K562 (cell line): ENCODE measurements at regions not wholly inside any gene's neighbourhood (a gene's known extent, or its start where the extent isn't known, plus 50 kb on each side); places are given as distances from the start of the nearest gene placed in this dataset.

ENCODE experiments used
- ATAC-seq: fragments of 200-7000 bp; cut with Tn5 transposase; 3 replicates; pipeline ENCODE4 v1.9.1; 2020; ENCODE audit warnings: moderate library complexity
- BruUV-seq: library from RNA; stranded (reverse); fragments of 400-500 nt; replicated peaks from 2 replicates; lab custom pipeline; 2021; lab: Mats Ljungman, UMichigan
- CTCF ChIA-PET: fragments of 300-600 bp; formaldehyde crosslinking; extraction: SDS; loops from one replicate; lab custom pipeline; 2021; ENCODE audit warnings: low intra/inter-chr PET ratio; lab: Yijun Ruan, JAX
- POLR2A ChIA-PET: fragments of 300-600, 350-650 bp; sonication (Branson Sonifier 250); formaldehyde crosslinking; extraction: SDS; loops from one replicate; lab custom pipeline; 2021; ENCODE audit warnings: antibody characterized with exemption, inconsistent platforms; lab: Yijun Ruan, JAX
- DNase-seq, 4 experiments: peaks; one replicate each; pipeline versions ENCODE4 v3.0.0 to v3.0.0-alpha.2; 2011 to 2018; ENCODE audit warnings: low spot score in 3 of 4, mixed read lengths in 3 of 4; ENCODE audit errors: extremely low read depth in 1 of 4
- FAIRE-seq: peaks from 2 replicates; lab custom pipeline; 2011; peaks lifted over from hg19 to GRCh38; lab: Jason Lieb, UNC
- H2AFZ ChIP-seq: 2 replicates; pipeline ENCODE4 v1.6.0; 2011; ENCODE audit warnings: low read depth, low read length, control low read depth, inconsistent platforms
- H3K27ac ChIP-seq: fragments of 200-600 bp; 3 replicates; pipeline ENCODE4 v1.8.0; 2011; ENCODE audit warnings: low read depth, mild to moderate bottlenecking, control low read depth, inconsistent platforms, low read length, moderate library complexity, mixed read lengths; ENCODE audit errors: extremely low read depth
- H3K27me3 ChIP-seq, 2 experiments: fragments of 300-600 bp in 1 of 2; 2 replicates in 1 of 2; 3 replicates in 1 of 2; pipeline versions ENCODE4 v1.6.0 to v1.8.0; 2011; ENCODE audit warnings: inconsistent platforms in 2 of 2, low read length in 2 of 2, mild to moderate bottlenecking in 1 of 2, mixed read lengths in 1 of 2, moderate library complexity in 1 of 2; ENCODE audit not compliant: control insufficient read depth in 2 of 2, insufficient read depth in 2 of 2
- H3K36me3 ChIP-seq: fragments of 300-600 bp; 3 replicates; pipeline ENCODE4 v1.8.0; 2011; ENCODE audit warnings: mild to moderate bottlenecking, low read length, inconsistent platforms; ENCODE audit not compliant: control insufficient read depth, insufficient read depth
- H3K4me1 ChIP-seq, 2 experiments: fragments of 200-600 bp in 1 of 2; replicated peaks in 1 of 2; 2 replicates in 1 of 2; 3 replicates in 1 of 2; pipeline versions ENCODE4 v1.5.1 to v1.8.0; 2011; ENCODE audit warnings: inconsistent platforms in 2 of 2, low read length in 2 of 2, mild to moderate bottlenecking in 1 of 2, mixed read lengths in 1 of 2, moderate library complexity in 1 of 2; ENCODE audit not compliant: control insufficient read depth in 2 of 2, insufficient read depth in 2 of 2
- H3K4me2 ChIP-seq: 2 replicates; pipeline ENCODE4 v1.6.1; 2011; ENCODE audit warnings: low read length, control low read depth, inconsistent platforms, mixed read lengths; ENCODE audit not compliant: insufficient read depth
- H3K4me3 ChIP-seq: fragments of 200-600 bp; sonication (generic), shearing (Covaris generic); 2 replicates; pipeline ENCODE4 v1.5.1; 2016; ENCODE audit warnings: control low read depth, inconsistent platforms
- H3K79me2 ChIP-seq: fragments of 200-600 bp; 3 replicates; pipeline ENCODE4 v1.8.0; 2011; ENCODE audit warnings: low read length, inconsistent platforms; ENCODE audit not compliant: control insufficient read depth, insufficient read depth
- H3K9ac ChIP-seq, 2 experiments: 2 replicates each; pipeline versions ENCODE4 v1.6.0 to v1.6.1; 2011; ENCODE audit warnings: low read depth in 2 of 2, low read length in 2 of 2, control low read depth in 1 of 2, inconsistent platforms in 1 of 2, mild to moderate bottlenecking in 1 of 2, mixed read lengths in 1 of 2; ENCODE audit not compliant: insufficient read depth in 1 of 2
- H3K9me1 ChIP-seq: one replicate; pipeline ENCODE4 v1.6.0; 2011; ENCODE audit warnings: inconsistent platforms, mild to moderate bottlenecking, low read length, moderate library complexity; ENCODE audit not compliant: control insufficient read depth, insufficient read depth
- H3K9me3 ChIP-seq: replicated peaks from 2 replicates; pipeline ENCODE4 v1.5.1; 2011; ENCODE audit warnings: low read depth, low read length, inconsistent platforms; ENCODE audit not compliant: control insufficient read depth, insufficient read depth
- H4K20me1 ChIP-seq: replicated peaks from 2 replicates; pipeline ENCODE4 v1.6.1; 2011; ENCODE audit warnings: low read length, inconsistent platforms, mixed read lengths; ENCODE audit not compliant: control insufficient read depth, insufficient read depth
- DIDO1 ChIP-seq: fragments of 450-650 bp; IDR thresholded peaks from 2 replicates; pipeline ENCODE4 v1.6.1; 2016; ENCODE audit warnings: low read depth, missing biosample characterization, missing genetic modification characterization
- GTF2E2 ChIP-seq: fragments of 200-800 bp; sonication (Bioruptor generic); IDR thresholded peaks from 2 replicates; pipeline ENCODE4 v1.6.1; 2016; ENCODE audit warnings: missing genetic modification characterization, missing compliant biosample characterization
- RBM14 ChIP-seq: fragments of 200-400 bp; formaldehyde crosslinking; IDR thresholded peaks from 2 replicates; pipeline ENCODE4 v1.6.1; 2018; ENCODE audit warnings: low read depth, mild to moderate bottlenecking, low read length, moderate library complexity, borderline replicate concordance; ENCODE audit not compliant: insufficient read depth
- TAF15 ChIP-seq: fragments of 200-400 bp; formaldehyde crosslinking; IDR thresholded peaks from 2 replicates; pipeline ENCODE4 v1.6.1; 2017; ENCODE audit warnings: mild to moderate bottlenecking, low read depth, low read length, moderate library complexity
- ZNF699 ChIP-seq: fragments of 250-450 bp; sonication (Bioruptor Pico); IDR thresholded peaks from 2 replicates; pipeline ENCODE4 v1.8.0; 2021; ENCODE audit warnings: mild to moderate bottlenecking, moderate library complexity; ENCODE audit not compliant: insufficient replicate concordance
- WGBS: fragments of 100-300 bp; shearing (Covaris generic); methylation state at CpG from one replicate; pipeline ENCODE4 v1.1.6; 2016; ENCODE audit warnings: low coverage, mixed read lengths; ENCODE audit not compliant: insufficient coverage; ENCODE audit errors: missing lambda C conversion rate; 5-methylcytosine and 5-hydroxymethylcytosine counted together
- in situ Hi-C: fragments of 300-500 bp; cut with MboI; formaldehyde crosslinking; loops from 4 replicates; pipeline ENCODE4 v1.15.0; 2018; ENCODE audit warnings: inconsistent platforms, mixed read lengths
- intact Hi-C: fragments of 100-400 bp; cut with micrococcal nuclease; formaldehyde crosslinking; loops from 2 replicates; pipeline ENCODE4 v1.14.2; 2022
- TF ChIP-seq, protein P1 (sequence below): conservative IDR thresholded peaks from 2 replicates; pipeline ENCODE4 v1.6.1; 2011; ENCODE audit warnings: low read depth, mild to moderate bottlenecking, low read length; ENCODE audit not compliant: control insufficient read depth
- TF ChIP-seq, protein P2 (sequence below): fragments of 250-450 bp; sonication (Bioruptor Pico); IDR thresholded peaks from 2 replicates; pipeline ENCODE4 v1.8.0; 2022; ENCODE audit warnings: moderate library complexity, mild to moderate bottlenecking, inconsistent platforms
- TF ChIP-seq, protein P3 (sequence below): sonication (generic); formaldehyde crosslinking; IDR thresholded peaks from 2 replicates; pipeline ENCODE4 v1.8.1; 2023; ENCODE audit warnings: mild to moderate bottlenecking, missing genetic modification reagents

GRCh38 chr4:64022560-64022959, 386.7 kb downstream of the TECRL start (continued):
- TF ChIP-seq, protein P1, sequence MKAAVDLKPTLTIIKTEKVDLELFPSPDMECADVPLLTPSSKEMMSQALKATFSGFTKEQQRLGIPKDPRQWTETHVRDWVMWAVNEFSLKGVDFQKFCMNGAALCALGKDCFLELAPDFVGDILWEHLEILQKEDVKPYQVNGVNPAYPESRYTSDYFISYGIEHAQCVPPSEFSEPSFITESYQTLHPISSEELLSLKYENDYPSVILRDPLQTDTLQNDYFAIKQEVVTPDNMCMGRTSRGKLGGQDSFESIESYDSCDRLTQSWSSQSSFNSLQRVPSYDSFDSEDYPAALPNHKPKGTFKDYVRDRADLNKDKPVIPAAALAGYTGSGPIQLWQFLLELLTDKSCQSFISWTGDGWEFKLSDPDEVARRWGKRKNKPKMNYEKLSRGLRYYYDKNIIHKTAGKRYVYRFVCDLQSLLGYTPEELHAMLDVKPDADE: no peak

GRCh38 chr4:64016893-64017292, 392.4 kb downstream of the TECRL start:
- no peak overlapping the region for H2AFZ ChIP-seq
- no peak overlapping the region for H3K27ac ChIP-seq
- no peak for DNase-seq
- H3K36me3 ChIP-seq: no peaks in the 10 kb centered on the region
- no peaks in the 10 kb centered on the region for H3K4me1 ChIP-seq
- TF ChIP-seq ZNF699: no peak
- TF ChIP-seq GTF2E2 (tag): no peak
- no peak for TF ChIP-seq TAF15
- TF ChIP-seq, protein P2, sequence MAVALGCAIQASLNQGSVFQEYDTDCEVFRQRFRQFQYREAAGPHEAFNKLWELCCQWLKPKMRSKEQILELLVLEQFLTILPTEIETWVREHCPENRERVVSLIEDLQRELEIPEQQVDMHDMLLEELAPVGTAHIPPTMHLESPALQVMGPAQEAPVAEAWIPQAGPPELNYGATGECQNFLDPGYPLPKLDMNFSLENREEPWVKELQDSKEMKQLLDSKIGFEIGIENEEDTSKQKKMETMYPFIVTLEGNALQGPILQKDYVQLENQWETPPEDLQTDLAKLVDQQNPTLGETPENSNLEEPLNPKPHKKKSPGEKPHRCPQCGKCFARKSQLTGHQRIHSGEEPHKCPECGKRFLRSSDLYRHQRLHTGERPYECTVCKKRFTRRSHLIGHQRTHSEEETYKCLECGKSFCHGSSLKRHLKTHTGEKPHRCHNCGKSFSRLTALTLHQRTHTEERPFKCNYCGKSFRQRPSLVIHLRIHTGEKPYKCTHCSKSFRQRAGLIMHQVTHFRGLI (CRISPR knock-in tag): no peak
- no peak for TF ChIP-seq RBM14
- TF ChIP-seq DIDO1 (tag): no peak
- TF ChIP-seq, protein P3, sequence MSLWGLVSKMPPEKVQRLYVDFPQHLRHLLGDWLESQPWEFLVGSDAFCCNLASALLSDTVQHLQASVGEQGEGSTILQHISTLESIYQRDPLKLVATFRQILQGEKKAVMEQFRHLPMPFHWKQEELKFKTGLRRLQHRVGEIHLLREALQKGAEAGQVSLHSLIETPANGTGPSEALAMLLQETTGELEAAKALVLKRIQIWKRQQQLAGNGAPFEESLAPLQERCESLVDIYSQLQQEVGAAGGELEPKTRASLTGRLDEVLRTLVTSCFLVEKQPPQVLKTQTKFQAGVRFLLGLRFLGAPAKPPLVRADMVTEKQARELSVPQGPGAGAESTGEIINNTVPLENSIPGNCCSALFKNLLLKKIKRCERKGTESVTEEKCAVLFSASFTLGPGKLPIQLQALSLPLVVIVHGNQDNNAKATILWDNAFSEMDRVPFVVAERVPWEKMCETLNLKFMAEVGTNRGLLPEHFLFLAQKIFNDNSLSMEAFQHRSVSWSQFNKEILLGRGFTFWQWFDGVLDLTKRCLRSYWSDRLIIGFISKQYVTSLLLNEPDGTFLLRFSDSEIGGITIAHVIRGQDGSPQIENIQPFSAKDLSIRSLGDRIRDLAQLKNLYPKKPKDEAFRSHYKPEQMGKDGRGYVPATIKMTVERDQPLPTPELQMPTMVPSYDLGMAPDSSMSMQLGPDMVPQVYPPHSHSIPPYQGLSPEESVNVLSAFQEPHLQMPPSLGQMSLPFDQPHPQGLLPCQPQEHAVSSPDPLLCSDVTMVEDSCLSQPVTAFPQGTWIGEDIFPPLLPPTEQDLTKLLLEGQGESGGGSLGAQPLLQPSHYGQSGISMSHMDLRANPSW (CRISPR knock-in tag): no peak
- H3K27me3 ChIP-seq: no peaks in the 10 kb centered on the region
- CTCF ChIA-PET: no interaction called here
- FAIRE-seq: no peak
- ATAC-seq: no peak
- peaks cover 2% of the 10 kb centered on the region; the same call in 1 of the 2 replicates for H3K9me3 ChIP-seq
- H4K20me1 ChIP-seq: no peaks in the 10 kb centered on the region
- no TSS peak for BruUV-seq
- POLR2A ChIA-PET: no interaction called here
- in situ Hi-C loops (no loop called here), intact Hi-C loops (no loop called here)
- no peak overlapping the region for H3K4me2 ChIP-seq
- no peak overlapping the region for H3K4me3 ChIP-seq
- WGBS: 2% methylated on average over 11 of the region's 11 CpGs
- no peaks in the 10 kb centered on the region for H3K79me2 ChIP-seq
- H3K9ac ChIP-seq: no peak overlapping the region
- no peaks in the 10 kb centered on the region for H3K9me1 ChIP-seq
